ENCODE measurements at regions not wholly inside any gene's neighbourhood (a gene's known extent, or its start where the extent isn't known, plus 50 kb on each side); places are given as distances from the start of the nearest gene placed in this dataset.
"Not testable (repeated sequence)": the region's sequence is repeated elsewhere in the genome, so short reads cannot be mapped to it uniquely, and the experiment has no call there.

DNA sequence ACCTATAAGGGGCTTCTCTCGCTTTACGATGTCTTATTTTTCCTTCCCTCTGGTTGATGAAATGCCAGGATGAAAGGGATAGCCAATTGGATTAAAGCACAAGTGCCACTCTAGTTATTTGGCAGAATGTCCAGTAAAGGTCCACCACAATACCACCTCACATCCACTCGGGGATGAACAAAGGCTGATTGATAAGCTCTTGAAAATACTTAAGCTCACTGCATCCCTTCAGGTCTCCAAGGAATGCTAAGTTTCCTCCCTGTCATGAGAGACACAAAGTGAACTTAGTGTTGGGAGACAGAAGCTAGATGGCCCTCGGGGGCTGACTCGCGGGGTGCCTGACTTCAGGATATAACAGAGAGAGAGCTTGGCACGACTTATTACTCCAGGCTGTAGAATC lies 185.9 kb upstream of the ZNF644 start:
- DNase-seq; intact Hi-C loops (cut with micrococcal nuclease); ATAC-seq: not testable (repeated sequence)

DNA sequence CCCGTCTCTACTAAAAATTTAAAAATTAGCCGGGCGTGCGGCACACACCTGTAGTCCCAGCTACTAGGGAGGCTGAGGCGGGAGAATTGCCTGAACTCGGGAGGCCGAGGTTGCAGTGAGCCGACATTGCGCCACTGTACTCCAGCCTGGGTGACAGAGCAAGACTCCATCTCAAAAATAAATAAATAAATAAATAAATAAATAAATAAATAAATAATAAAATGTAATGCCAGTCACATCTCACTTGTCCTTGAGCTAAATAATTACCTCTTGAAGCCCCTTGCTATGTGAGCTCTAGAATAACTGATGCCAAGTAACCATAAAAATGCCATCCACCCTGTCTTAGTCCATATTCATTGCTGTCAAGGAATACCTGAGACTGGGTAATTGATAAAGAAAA lies 182.3 kb upstream of the ZNF644 start:
- intact Hi-C loops (cut with micrococcal nuclease); ATAC-seq; DNase-seq: not testable (repeated sequence)

DNA sequence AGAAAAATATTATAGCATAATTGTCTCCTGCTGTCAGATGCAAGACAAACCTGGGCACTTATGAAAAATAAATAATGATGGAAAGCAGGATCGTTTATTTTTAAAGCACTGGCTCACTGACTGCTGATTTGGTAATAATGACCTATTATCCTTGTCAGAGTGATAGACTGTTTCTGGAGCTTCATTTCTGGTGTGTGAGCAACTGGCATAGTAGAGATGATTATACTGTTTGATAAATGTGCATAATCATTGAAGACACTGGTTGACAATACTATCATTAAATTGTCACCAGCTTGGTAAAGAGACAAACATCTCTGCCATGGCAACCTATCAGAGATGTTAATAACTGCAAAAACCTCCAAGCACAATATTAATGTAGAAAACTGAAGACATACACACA lies 179.9 kb upstream of the ZNF644 start:
- ATAC-seq (no peak), DNase-seq (no peak)

DNA sequence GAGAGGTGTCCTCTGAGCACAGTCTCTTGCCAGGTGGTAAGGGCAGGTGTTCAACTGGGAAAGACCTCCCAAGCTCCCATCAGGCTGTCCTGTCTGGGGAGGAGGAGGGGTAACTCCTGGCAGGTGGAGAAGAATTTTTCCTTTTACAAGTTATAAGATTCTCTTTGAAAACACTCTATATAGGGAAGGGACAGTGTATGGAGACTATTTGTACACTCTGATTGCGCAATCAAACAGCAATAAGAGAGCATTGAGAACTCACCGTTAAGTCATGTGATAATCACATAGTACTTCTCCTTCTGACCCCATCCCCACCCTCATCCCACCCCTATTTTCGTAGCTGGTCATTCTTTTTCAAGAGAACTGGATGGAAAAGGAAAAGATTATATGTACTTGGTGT lies 179.3 kb upstream of the ZNF644 start:
- intact Hi-C loops (cut with micrococcal nuclease): no loop called here
- ATAC-seq (no peak), DNase-seq (no peak)

More for the DNA sequence above, 179.9 kb upstream of the ZNF644 start:
- intact Hi-C loops (cut with micrococcal nuclease): no loop called here

DNA sequence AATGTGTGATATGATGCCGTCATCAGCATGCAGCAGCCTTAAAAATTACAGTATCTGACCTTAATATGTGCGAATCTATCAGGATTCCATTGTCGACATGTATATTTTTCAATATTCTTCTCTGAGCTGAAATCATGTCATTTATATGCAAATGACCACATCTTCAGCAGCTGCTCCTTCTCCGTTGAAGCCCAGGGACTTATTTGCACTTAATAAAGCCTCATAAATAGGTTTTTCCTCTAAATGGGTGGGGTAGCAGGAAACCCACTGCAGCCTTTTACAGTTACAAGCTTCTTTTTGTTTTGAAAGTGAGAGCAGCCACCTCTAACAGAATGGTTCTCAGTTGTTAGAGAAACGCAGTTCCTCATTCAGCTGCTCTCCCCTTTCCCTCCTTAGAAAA lies 178.8 kb upstream of the ZNF644 start:
- intact Hi-C loops (cut with micrococcal nuclease): no loop called here
- ATAC-seq: no peak
- no peak for DNase-seq

DNA sequence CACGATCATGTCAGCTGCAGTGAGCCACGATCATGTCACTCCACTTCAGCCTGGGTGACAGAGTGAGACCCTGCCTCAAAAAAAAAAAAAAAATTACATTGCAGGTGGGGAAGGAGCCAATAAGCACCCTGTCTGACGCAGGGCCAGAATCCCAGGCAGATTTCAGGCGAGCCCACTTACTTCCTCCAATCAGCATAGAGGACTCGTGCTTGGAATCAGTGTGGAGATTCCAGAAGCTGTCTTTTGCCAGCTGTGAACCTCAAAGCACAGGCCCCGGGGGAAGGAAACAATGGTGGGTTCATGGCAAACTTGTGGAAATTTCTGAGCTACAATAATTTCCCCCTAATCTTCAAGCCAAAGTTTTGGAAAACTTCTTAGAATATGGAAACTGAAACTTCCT lies 178.2 kb upstream of the ZNF644 start:
- intact Hi-C loops (cut with micrococcal nuclease): no loop called here
- ATAC-seq: no peak
- no peak for DNase-seq

DNA sequence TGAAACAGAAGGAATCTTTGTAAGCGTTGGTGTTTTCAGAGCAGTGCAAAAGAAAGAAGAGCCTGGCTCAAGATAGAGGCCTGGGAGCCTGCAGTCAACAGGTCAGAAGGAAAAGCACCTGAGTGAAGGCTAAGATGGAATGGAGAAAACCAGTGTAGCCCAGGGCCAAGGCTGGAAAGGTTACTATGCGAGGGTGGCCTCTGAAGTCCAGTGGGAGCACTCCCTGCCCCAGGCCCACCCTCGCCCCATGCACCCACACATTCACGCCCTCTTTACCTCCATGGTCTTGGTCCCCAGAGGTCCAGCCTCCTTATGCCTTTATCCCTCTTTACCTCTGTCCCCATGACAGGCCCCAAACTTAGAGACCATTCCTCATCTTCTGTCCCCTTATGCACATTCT lies 169.2 kb upstream of the ZNF644 start:
- intact Hi-C loops (cut with micrococcal nuclease): no loop called here
- ATAC-seq (no peak), DNase-seq (no peak)

DNA sequence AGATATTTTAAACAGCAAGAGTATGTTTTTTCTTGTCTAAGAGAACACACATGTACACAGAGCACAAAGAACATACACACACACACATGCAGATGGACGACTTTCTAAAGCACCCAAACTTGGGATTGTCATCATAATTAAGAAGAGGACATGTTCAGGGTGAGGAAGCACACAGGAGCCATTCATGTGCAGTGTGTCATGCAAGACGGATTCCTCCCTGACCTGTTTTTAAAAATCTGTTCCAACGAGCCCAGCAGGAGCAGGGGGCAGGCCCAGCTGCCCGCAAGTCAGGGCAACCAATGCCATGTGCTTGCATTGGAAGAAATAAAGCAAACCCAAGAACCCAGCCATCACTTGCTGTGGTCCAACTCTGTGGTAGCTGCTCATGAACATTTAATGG lies 167.3 kb upstream of the ZNF644 start:
- ATAC-seq (no peak), DNase-seq (no peak)
- intact Hi-C loops (cut with micrococcal nuclease): no loop called here

DNA sequence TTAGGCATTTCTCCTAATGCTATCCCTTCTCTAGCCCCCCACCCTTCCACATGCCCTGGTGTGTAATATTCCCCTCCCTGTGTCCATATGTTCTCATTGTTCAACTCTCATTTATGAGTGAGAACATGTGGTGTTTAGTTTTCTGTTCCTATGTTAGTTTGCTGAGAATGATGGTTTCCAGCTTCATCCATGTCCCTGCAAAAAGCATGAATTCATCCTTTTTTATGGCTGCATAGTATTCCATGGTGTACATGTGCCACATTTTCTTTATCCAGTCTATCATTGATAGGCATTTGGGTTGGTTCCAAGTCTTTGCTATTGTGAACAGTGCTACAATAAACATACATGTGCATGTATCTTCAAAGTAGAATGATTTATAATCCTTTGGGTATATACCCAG lies 161.0 kb upstream of the ZNF644 start:
- ATAC-seq; intact Hi-C loops (cut with micrococcal nuclease); DNase-seq: not testable (repeated sequence)

DNA sequence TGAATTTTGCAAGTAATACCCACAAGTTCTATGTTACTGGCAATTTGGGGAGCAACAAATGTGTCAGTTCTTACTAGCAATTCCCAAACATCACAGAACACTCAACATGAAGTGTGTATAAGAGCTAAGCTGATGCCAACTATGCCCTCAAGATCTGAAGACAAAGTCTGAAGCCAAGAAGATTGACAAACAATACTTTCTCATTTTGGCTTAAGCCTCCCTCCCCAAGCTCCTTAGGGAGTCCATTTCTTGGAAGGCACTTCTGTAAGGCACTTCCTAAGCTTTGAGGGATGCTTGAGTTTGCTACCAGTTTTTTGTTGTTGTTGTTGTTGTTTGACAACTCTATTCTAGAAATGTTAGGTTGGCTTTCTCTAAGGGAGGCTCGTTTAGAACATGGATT lies 154.4 kb upstream of the ZNF644 start:
- intact Hi-C loops (cut with micrococcal nuclease): no loop called here
- ATAC-seq (no peak), DNase-seq (no peak)

DNA sequence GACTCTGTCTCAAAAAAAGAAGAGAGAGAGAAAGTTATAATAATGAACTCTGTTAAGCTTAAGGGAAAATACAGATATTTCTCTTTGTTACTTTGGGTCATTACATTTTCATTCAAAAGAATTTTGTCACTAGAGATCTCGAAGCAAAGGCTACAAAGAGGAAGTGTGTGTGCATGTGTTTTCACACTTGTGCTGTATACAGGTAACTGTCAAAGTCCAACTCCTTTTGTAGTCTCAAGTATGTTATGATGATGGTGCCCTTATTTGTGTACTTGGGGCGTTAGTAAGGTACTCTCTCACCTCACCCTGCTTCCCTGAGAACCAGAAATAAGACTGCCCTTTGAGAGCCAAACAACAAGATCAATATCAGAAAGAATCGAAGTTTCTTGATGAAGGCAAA lies 152.9 kb upstream of the ZNF644 start:
- DNase-seq: no peak
- intact Hi-C loops (cut with micrococcal nuclease): no loop called here
- no peak for ATAC-seq

DNA sequence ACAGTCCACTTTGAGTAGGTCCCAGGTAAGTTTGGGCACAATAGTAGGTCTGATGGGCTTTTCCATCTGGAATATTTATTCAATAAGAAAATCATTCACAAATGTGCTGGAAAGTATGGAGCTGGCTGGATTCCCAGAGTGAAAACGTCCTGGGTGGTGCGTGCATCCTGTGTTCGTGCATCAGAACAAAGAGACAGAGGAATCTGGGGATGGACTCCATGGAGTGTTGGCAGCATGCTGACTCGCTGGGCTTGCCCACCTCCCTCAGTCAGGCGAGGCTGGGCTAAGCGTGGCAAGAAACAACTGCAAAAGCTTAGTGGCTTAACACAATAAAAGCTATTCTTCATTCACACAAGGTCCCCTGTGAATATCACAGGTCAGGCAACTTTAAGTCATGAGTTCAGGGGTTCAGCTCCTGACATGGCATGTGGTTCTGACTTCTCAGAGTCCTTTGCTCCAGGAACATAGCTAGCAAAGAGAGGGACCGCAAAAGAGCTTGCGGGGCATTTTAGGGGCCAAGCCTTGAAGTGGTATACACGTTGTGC lies 151.6 kb upstream of the ZNF644 start:
- intact Hi-C loops (cut with micrococcal nuclease): no loop called here
- DNase-seq (no peak), ATAC-seq (no peak)

DNA sequence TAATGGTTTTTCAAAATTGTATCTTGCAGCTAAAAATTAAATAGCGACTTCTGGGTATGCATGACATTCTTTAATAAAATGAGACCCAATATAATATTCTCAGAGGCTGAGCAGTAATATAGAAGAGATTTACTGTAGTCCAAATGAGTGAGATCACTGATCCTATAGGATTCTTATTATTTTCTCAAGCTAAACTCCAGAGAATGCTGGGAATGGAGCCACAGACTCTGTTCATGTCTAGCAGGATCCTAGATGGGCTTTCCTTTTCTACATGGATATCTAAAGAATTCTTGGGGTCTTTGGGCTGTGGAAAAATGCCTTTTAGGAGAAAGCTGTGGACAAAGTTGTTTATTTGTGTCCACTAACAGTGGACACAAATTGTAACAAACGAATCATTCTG lies 150.7 kb upstream of the ZNF644 start:
- DNase-seq (no peak), ATAC-seq (no peak)
- intact Hi-C loops (cut with micrococcal nuclease): no loop called here

DNA sequence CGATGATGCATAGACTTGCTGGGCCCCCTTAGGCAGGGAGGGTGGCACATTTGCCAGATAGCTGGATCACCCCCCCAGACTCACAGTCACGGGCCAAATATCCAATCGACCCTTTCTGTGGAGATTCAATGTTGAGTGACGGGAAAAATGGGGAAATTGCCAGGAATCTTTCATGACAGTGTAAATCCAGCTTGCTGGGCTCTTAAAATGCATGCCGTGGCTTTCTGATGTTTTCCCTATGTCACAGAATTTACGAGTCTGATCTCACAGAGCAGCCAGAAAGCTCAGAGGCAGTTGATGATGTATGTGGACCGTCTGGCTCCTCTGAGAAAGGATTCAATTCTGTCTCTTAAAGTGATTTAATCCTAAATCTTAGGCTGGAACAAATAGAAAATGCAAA lies 150.1 kb upstream of the ZNF644 start:
- intact Hi-C loops (cut with micrococcal nuclease): no loop called here
- DNase-seq (no peak), ATAC-seq (no peak)

DNA sequence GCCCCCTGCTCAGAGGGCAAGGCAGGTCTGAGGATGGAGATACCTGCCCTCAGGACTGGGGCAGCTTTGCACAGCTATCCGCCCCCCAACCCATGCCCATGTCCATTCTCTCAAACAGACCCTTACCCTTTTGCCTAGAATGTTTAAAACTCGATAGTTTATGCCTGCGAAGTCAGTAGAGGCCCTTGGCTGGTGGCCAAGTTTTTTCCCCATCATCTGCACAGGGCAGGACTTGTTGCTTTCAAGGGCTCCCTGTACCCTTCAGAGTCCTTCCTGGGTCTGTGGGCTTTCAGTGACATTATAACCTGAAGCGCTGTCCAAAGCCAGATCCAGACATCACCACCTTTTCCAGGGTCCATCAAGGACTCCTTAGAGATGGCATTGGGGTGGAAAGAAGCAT lies 148.7 kb upstream of the ZNF644 start:
- DNase-seq: no peak
- intact Hi-C loops (cut with micrococcal nuclease): no loop called here
- ATAC-seq: no peak

DNA sequence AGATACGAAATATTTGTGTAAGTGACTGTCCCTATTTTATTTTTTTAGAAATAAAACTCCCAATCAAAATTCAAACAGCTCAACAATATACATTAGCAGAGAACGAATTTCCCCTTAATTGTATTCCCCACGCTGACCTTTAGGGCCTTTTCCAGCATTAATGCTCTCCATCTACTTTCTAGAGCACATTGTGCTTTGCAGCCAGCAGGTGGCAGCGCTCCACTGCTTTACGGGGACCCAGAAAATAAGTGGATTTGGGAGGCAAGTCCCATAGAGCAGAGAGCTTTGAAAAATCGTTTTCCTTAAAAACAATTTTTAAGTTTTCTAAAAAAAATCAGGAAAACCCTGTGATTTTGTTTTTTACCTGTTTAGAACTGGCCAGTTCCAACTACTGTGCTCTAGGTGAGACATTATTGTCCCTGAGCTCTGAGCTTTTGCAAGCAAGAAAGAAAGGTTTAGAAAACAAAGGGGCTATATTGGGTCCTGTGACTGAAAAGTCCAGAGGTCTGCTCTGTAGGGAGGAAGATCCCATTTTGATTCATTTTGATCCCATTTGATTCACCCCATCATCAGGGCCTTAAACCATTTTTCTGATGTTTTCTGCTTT lies 144.4 kb upstream of the ZNF644 start:
- ATAC-seq (peak; percentile 83), DNase-seq (peak; percentile 52)
- intact Hi-C loops (cut with micrococcal nuclease): no loop called here

DNA sequence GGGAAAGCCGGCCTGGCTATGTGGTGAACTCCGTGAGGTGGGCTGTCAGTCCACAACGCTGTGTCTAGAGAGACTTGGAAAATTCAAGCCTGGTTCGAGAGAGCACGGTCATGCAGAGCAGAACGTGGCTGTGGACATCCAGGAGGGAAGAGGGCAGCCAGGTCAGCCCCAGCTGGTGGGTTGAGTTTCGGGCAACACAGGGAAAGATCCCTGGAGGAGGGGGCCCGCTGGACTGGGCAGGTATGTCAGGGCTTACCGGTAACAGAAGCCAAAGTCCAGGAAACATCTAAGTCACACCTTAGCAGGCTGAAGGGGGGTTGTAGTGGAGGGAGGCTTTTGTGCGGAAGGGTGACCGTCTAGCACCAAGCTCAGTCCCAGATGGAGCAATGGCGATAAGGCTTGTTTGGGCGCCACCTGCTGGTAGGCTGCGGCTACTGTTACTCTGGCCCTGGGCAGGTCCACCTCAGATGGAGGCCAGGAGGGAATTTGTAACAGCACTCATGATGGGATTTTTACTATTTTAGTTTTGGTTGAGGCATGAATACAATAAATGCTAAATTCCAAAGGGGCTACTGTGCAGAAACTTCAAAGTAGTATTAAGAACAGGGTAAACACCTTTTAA lies 143.3 kb upstream of the ZNF644 start:
- intact Hi-C loops (cut with micrococcal nuclease): no loop called here
- DNase-seq (peak; percentile 81), ATAC-seq (peak; percentile 94)

DNA sequence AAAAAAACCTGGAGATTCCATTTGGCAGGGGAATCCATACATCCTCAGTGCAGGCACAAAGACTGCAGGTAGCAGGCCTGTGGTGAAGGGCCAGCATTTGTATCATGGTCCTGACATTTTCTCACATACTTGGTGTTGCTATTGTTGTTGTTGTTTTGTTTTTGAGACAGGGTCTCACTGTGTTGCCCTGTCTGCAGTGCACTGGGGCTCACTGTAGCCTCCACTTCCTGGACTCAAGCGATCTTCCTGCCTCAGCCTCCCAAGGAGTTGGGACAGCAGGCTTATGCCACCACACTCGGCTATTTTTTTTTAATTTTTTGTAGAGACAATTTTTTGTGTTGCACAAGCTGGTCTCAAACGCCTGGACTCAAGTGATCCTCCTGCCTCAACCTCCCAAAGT lies 140.8 kb upstream of the ZNF644 start:
- intact Hi-C loops (cut with micrococcal nuclease): no loop called here
- DNase-seq (no peak), ATAC-seq (no peak)

DNA sequence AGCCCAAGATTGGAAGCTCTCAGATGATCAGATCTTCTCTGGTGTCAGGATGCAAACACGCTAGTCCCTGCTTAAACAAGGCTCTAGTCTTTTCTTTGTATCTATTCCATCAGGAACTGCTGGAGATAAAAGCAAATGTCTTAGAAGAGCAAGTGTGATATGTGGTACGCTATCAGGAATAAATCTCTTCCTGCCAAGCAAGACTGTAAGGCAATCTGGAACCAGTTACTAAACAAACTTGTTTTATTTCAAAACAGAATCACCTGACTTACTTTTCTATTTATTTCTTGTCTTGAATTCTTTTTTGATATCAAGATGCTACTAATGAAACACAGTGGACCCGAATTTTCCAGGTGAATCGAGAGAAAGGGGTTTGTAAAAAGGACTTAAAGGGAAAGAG lies 139.9 kb upstream of the ZNF644 start:
- DNase-seq (no peak), ATAC-seq (no peak)
- intact Hi-C loops (cut with micrococcal nuclease): no loop called here

DNA sequence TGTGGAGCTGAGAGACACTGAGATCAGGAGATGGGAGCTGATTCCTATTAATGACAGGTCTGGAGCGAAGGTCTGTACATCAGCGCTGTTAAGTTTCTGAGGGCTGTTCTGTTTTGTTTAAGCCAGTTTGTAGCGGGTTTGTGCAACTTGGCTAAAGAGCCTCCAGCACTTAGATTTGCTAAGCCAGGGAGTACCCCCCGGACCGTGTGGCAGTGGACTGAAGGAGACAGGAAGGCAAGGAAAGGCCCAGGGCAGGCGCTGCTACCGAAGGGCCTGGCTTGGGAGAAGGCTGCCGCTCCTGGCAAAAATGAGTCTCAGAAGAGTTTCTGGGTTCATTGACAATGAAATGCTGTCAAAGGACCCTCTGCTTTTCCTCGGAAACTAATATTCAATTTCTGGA lies 139.3 kb upstream of the ZNF644 start:
- no peak for ATAC-seq
- intact Hi-C loops (cut with micrococcal nuclease): no loop called here

DNA sequence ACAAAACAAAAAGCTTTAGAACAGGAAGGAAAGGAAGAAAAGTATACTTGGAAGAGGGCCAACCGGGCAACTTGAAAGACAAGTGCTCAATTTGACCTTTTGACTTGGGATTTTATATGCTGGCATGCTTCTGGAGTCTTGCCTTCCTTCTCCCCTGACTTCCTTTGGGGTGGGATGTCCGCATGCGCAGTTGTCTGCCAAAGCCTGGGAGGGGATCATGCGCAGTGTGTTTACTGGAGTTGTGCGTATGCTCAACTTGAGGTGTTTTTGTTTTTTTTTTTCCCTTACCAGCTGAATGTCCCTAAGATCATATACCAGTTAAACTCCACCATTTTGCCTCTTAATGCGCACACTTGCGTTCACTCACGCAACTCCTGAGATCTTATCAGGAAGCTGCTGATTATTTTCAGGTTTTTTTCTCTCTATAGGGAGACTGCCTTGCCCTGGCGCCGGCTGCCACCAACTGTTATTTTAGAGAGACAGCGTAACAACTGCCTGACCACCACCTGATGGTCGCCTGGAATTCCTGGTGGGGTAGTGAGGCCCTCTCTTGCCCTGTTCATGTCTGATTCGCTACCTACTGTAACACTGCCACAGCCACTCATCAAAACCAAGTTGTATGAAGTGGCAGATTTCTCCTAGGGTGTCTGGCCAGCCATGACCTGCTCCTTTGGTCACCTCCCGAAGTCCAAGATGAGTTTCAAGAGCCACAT lies 138.7 kb upstream of the ZNF644 start:
- ATAC-seq: no peak
- no peak for DNase-seq
- intact Hi-C loops (cut with micrococcal nuclease): no loop called here

More for the DNA sequence above, 139.3 kb upstream of the ZNF644 start:
- DNase-seq: no peak

All from left ventricle myocardium superior (tissue), 1 donor.